H9 (cell line): ENCODE measurements at regions not wholly inside any gene's neighbourhood (a gene's known extent, or its start where the extent isn't known, plus 50 kb on each side); places are given as distances from the start of the nearest gene placed in this dataset.

Experiments
- DNase-seq: peaks from one replicate; pipeline ENCODE4 v3.0.0-alpha.2; 2017
- H2AFZ ChIP-seq: one replicate; pipeline ENCODE4 v1.6.1; 2013; ENCODE audit warnings: mild to moderate bottlenecking, low read length, control low read depth, moderate library complexity
- H2AK5ac ChIP-seq: 2 replicates; pipeline ENCODE4 v1.6.1; 2013; ENCODE audit warnings: low read length, control low read depth, mixed read lengths; ENCODE audit not compliant: insufficient read length
- H2BK120ac ChIP-seq: one replicate; pipeline ENCODE4 v1.6.1; 2013; ENCODE audit warnings: low read depth, mild to moderate bottlenecking, low read length, control low read depth, inconsistent platforms; ENCODE audit not compliant: poor library complexity, severe bottlenecking
- H2BK12ac ChIP-seq: 2 replicates; pipeline ENCODE4 v1.6.1; 2013; ENCODE audit warnings: low read length, control low read depth, mixed read lengths, low read depth; ENCODE audit not compliant: insufficient read length
- H2BK15ac ChIP-seq: 2 replicates; pipeline ENCODE4 v1.6.1; 2013; ENCODE audit warnings: low read depth, low read length, control low read depth
- H2BK20ac ChIP-seq: one replicate; pipeline ENCODE4 v1.6.1; 2013; ENCODE audit warnings: low read depth, mild to moderate bottlenecking, low read length, control low read depth, inconsistent platforms; ENCODE audit not compliant: poor library complexity, severe bottlenecking
- H2BK5ac ChIP-seq: 2 replicates; pipeline ENCODE4 v1.6.1; 2013; ENCODE audit warnings: low read length, control low read depth, mixed read lengths; ENCODE audit not compliant: insufficient read length
- H3K14ac ChIP-seq: 2 replicates; pipeline ENCODE4 v1.6.1; 2013; ENCODE audit warnings: low read length, control low read depth; ENCODE audit not compliant: insufficient read depth
- H3K18ac ChIP-seq: 2 replicates; pipeline ENCODE4 v1.6.1; 2013; ENCODE audit warnings: low read depth, mild to moderate bottlenecking, mixed read lengths, low read length, control low read depth; ENCODE audit not compliant: insufficient read length
- H3K23ac ChIP-seq: 2 replicates; pipeline ENCODE4 v1.6.1; 2013; ENCODE audit warnings: low read length, control low read depth, mixed read lengths, low read depth; ENCODE audit not compliant: insufficient read length
- H3K23me2 ChIP-seq: 2 replicates; pipeline ENCODE4 v1.6.1; 2013; ENCODE audit warnings: low read depth, mild to moderate bottlenecking, mixed read lengths, low read length, control low read depth; ENCODE audit not compliant: insufficient read length, poor library complexity, severe bottlenecking
- H3K27ac ChIP-seq: 2 replicates; pipeline ENCODE4 v1.5.1; 2013; ENCODE audit warnings: low read length, control low read depth, mixed read lengths, low read depth; ENCODE audit not compliant: insufficient read length
- H3K27me3 ChIP-seq: 2 replicates; pipeline ENCODE4 v1.6.1; 2013; ENCODE audit warnings: low read length, control low read depth, inconsistent platforms; ENCODE audit not compliant: insufficient read depth
- H3K4ac ChIP-seq: 2 replicates; pipeline ENCODE4 v1.6.1; 2013; ENCODE audit warnings: low read depth, mild to moderate bottlenecking, control low read depth, inconsistent platforms, low read length, moderate library complexity
- H3K4me1 ChIP-seq: 2 replicates; pipeline ENCODE4 v1.6.1; 2013; ENCODE audit warnings: low read length, control low read depth, inconsistent platforms; ENCODE audit not compliant: insufficient read depth
- H3K4me2 ChIP-seq: 2 replicates; pipeline ENCODE4 v1.6.1; 2013; ENCODE audit warnings: low read length, control low read depth, mixed read lengths; ENCODE audit not compliant: insufficient read length, insufficient read depth
- H3K56ac ChIP-seq: 2 replicates; pipeline ENCODE4 v1.6.1; 2013; ENCODE audit warnings: low read depth, mild to moderate bottlenecking, mixed read lengths, low read length, control low read depth; ENCODE audit not compliant: insufficient read length
- H3K79me1 ChIP-seq: 2 replicates; pipeline ENCODE4 v1.6.1; 2013; ENCODE audit warnings: low read depth, mild to moderate bottlenecking, moderate library complexity, low read length, control low read depth, inconsistent platforms; ENCODE audit not compliant: insufficient read depth, poor library complexity, severe bottlenecking
- H3K79me2 ChIP-seq: 2 replicates; pipeline ENCODE4 v1.6.1; 2013; ENCODE audit warnings: low read length, control low read depth, inconsistent platforms; ENCODE audit not compliant: insufficient read depth
- H3K9ac ChIP-seq: 2 replicates; pipeline ENCODE4 v1.6.1; 2013; ENCODE audit warnings: low read length, control low read depth, mixed read lengths; ENCODE audit not compliant: insufficient read length; ENCODE audit errors: extremely low read depth
- H3K9me3 ChIP-seq: one replicate; pipeline ENCODE4 v1.6.1; 2013; ENCODE audit warnings: low read depth, low read length, inconsistent platforms; ENCODE audit not compliant: control insufficient read depth
- H3T11ph ChIP-seq: one replicate; pipeline ENCODE4 v1.6.1; 2013; ENCODE audit warnings: mild to moderate bottlenecking, low read length, control low read depth, inconsistent platforms
- H4K20me1 ChIP-seq: one replicate; pipeline ENCODE4 v1.6.1; 2013; ENCODE audit not compliant: control insufficient read depth, insufficient read length, insufficient read depth
- H4K5ac ChIP-seq: 2 replicates; pipeline ENCODE4 v1.6.1; 2013; ENCODE audit warnings: low read depth, mild to moderate bottlenecking, mixed read lengths, low read length, control low read depth; ENCODE audit not compliant: insufficient read length
- H4K8ac ChIP-seq: replicated peaks from 2 replicates; pipeline ENCODE4 v1.6.1; 2013; ENCODE audit warnings: low read length, control low read depth, mixed read lengths, low read depth; ENCODE audit not compliant: insufficient read length
- H4K91ac ChIP-seq: 2 replicates; pipeline ENCODE4 v1.6.1; 2013; ENCODE audit warnings: low read depth, mild to moderate bottlenecking, moderate library complexity, mixed read lengths, low read length, control low read depth; ENCODE audit not compliant: insufficient read length
- H3K27ac Mint-ChIP-seq, 3 experiments: 2 replicates in 2 of 3; 3 replicates in 1 of 3; pipeline ENCODE4 v1.8.0; 2020 to 2021; ENCODE audit warnings: mixed read lengths in 3 of 3, mild to moderate bottlenecking in 1 of 3, moderate library complexity in 1 of 3
- H3K27me3 Mint-ChIP-seq: 2 replicates; pipeline ENCODE4 v1.8.0; 2021; ENCODE audit warnings: low read depth, mild to moderate bottlenecking, moderate library complexity, mixed read lengths
- H3K36me3 Mint-ChIP-seq, 3 experiments: 2 replicates in 2 of 3; 3 replicates in 1 of 3; pipeline ENCODE4 v1.8.0; 2020 to 2021; ENCODE audit warnings: low read depth in 3 of 3, mixed read lengths in 3 of 3; ENCODE audit not compliant: insufficient read depth in 1 of 3
- H3K4me1 Mint-ChIP-seq, 2 experiments: 2 replicates each; pipeline ENCODE4 v1.8.0; 2020; ENCODE audit warnings: mixed read lengths in 2 of 2
- H3K4me3 Mint-ChIP-seq, 2 experiments: 2 replicates in 1 of 2; 3 replicates in 1 of 2; pipeline ENCODE4 v1.8.0; 2020 to 2021; ENCODE audit warnings: mild to moderate bottlenecking in 2 of 2, mixed read lengths in 2 of 2, moderate library complexity in 1 of 2
- H3K9me3 Mint-ChIP-seq, 2 experiments: 2 replicates in 1 of 2; 3 replicates in 1 of 2; pipeline ENCODE4 v1.8.0; 2020; ENCODE audit warnings: mild to moderate bottlenecking in 2 of 2, mixed read lengths in 2 of 2, moderate library complexity in 1 of 2
- CTCF ChIP-seq: fragments of 200-600 bp; sonication (generic); conservative IDR thresholded peaks from 3 replicates; pipeline ENCODE4 v1.8.0; 2021; ENCODE audit warnings: antibody characterized with exemption, mild to moderate bottlenecking
- WGBS: extraction: QIAGEN DNeasy Blood & Tissue Kit; methylation state at CpG from one replicate; pipeline ENCODE4 v1.1.7; 2013; ENCODE audit warnings: missing lambda C conversion rate, low lambda C conversion rate, mixed read lengths; ENCODE audit not compliant: insufficient read length; ENCODE audit errors: extremely low coverage; 5-methylcytosine and 5-hydroxymethylcytosine counted together

GRCh38 chr2:128501700-128502099 lies 183.0 kb upstream of the HS6ST1 start:
- no peak overlapping the region for H3T11ph ChIP-seq
- H2BK5ac ChIP-seq: no peak overlapping the region
- no peak overlapping the region for H2BK120ac ChIP-seq
- H3K9ac ChIP-seq: no peak overlapping the region
- H2BK12ac ChIP-seq: no peak overlapping the region
- no CpG with 5 or more reads among the region's 4 CpGs for WGBS
- H3K56ac ChIP-seq: no peak overlapping the region
- no peak overlapping the region for H4K5ac ChIP-seq
- Mint-ChIP-seq H3K4me3 (no peak overlapping the region), H3K9me3 (no peaks in the 10 kb centered on the region), H3K4me1 (peaks cover 10 to 15% of the 10 kb centered on the region in 2 experiments), H3K27me3 (peaks cover 4% of the 10 kb centered on the region), H3K36me3 (no peaks in the 10 kb centered on the region; a peak in 1 of 7 replicates), H3K27ac (no peak overlapping the region; a peak in 1 of 7 replicates)
- H3K4me2 ChIP-seq: no peak overlapping the region
- no peak for TF ChIP-seq CTCF
- no peak overlapping the region for H4K8ac ChIP-seq
- H3K27ac ChIP-seq: no peak overlapping the region
- no peak overlapping the region for H3K14ac ChIP-seq
- peak; percentile 19 for DNase-seq
- no peaks in the 10 kb centered on the region for H3K79me2 ChIP-seq
- H3K18ac ChIP-seq: no peak overlapping the region
- H3K79me1 ChIP-seq: no peaks in the 10 kb centered on the region
- no peak overlapping the region for H3K23ac ChIP-seq
- H2AFZ ChIP-seq: no peak overlapping the region
- no peak overlapping the region for H4K91ac ChIP-seq
- H4K20me1 ChIP-seq: no peaks in the 10 kb centered on the region
- H3K4me1 ChIP-seq: no peaks in the 10 kb centered on the region
- no peak overlapping the region for H2AK5ac ChIP-seq
- H3K9me3 ChIP-seq: no peaks in the 10 kb centered on the region
- H3K23me2 ChIP-seq: no peaks in the 10 kb centered on the region
- no peaks in the 10 kb centered on the region for H3K27me3 ChIP-seq
- no peak overlapping the region for H2BK20ac ChIP-seq
- H2BK15ac ChIP-seq: no peak overlapping the region
- no peak overlapping the region for H3K4ac ChIP-seq
